ENCODE measurements at regions not wholly inside any gene's neighbourhood (a gene's known extent, or its start where the extent isn't known, plus 50 kb on each side); places are given as distances from the start of the nearest gene placed in this dataset.
"Not testable (repeated sequence)": the region's sequence is repeated elsewhere in the genome, so short reads cannot be mapped to it uniquely, and the experiment has no call there.

GRCh38 chr13:91216928-91217700, 130.4 kb upstream of the MIR17HG start:
- DNase-seq (ENCODE audit: low read depth in 4 of 4, low spot score in 2 of 4), result no peak

GRCh38 chr13:91219201-91219600, 128.3 kb upstream of the MIR17HG start:
- no peak for DNase-seq (ENCODE audit: low read depth in 4 of 4, low spot score in 2 of 4)

DNA sequence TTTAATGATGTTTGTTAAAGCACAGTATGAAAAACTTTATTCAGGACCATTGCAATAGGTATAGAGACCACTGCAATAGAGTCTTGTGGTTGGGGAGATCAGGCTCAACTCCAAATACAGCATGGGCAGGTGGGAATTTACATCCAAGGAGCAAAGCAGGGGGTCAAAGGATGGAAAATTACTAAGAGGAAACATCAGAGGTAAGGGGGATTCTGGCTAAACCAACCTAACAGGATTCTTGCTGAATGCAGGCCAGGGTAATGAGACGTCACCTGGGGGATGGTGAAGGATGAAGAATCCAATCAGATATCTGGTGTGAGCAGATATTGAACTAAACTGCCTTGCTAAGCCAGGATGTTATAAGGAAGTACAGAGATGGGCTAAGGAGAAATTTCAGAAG, 126.6 kb upstream of the MIR17HG start:
- DNase-seq (ENCODE audit: low read depth in 4 of 4, low spot score in 2 of 4), result no peak

DNA sequence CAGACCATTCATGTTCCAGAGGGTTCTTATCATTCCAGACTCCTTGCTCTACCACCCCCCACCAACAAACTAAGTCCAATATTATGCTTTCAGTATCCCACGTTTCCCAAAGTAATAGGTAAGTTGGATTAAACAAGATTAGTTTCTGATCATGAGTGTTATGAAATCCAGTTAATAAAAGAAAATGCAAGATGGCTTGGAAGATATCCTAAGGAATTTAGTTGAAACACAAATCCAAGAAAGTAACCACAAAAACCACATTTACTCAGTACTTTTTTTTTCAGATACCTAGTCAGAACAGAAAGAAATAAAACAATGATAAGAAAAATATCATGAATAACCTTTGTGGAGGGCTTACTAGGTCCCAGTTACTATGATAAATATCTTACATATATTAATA, 119.4 kb upstream of the MIR17HG start:
- no peak for DNase-seq (ENCODE audit: low read depth in 4 of 4, low spot score in 2 of 4)

- no peak for DNase-seq (ENCODE audit: low read depth in 4 of 4, low spot score in 2 of 4)
These were observed 118.5 kb upstream of the MIR17HG start for GRCh38 chr13:91228940-91229339.

DNA sequence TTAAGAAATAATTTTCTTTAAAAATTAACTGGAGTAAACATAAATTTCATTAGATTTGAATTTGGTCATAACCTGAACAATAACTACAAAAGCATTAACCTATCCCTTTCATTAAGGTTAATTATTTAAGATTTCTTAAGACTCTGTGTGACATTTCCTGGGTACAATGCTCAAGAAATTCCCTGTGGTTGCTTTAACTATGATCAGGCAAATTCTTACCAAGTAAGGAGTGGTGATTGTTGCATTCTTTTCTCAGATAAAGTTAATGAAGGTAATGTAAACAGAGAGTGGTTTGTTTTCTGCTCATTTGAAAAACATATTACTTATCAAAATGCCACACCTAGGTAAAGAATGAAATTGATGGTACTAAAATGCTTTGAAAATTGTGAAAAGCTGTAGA, 114.8 kb upstream of the MIR17HG start:
- no peak for DNase-seq (ENCODE audit: low read depth in 4 of 4, low spot score in 2 of 4)

DNA sequence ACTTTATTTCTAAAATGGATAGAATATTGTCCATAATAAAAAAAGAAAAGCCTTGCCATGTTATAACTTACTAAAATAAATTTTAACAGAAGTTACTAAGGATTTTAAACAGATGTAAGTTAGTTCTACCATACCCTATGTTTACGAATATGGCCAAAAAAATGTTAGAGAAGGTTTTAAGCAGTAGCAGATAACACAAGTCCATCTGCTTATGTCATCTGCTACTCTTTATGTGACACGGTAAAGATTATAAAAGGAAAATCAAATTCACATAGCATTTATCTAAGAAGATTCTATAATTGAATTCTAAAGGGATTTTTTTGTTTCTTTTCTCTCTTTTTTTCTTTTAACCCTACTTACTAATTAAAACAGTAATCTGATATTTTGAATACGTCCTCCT, 114.2 kb upstream of the MIR17HG start:
- DNase-seq (ENCODE audit: low read depth in 4 of 4, low spot score in 2 of 4), result no peak

GRCh38 chr13:91236182-91236581, 111.3 kb upstream of the MIR17HG start:
- DNase-seq (ENCODE audit: low read depth in 4 of 4, low spot score in 2 of 4), result no peak

- no peak for DNase-seq (ENCODE audit: low read depth in 4 of 4, low spot score in 2 of 4)
These were observed 110.6 kb upstream of the MIR17HG start for GRCh38 chr13:91236921-91237320.

DNA sequence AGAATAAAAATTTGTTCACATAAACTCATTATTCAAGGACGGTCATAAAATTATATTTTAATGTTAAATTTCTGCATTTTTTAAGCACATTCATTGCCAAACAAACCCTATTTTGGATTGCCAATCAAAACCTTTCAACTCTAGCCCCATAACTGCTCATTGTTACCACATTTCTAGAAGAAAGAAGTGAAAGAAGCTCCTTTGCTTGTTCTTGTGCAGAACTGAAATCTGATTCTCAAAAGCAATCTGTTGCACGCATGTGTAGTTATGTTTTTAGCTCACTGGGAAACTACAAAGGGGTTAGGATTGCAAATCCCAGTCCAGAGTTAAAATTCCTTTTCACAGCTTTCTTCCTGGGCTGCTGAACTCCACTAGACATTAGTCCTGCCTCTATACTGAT, 109.5 kb upstream of the MIR17HG start:
- no peak for DNase-seq (ENCODE audit: low read depth in 4 of 4, low spot score in 2 of 4)

DNA sequence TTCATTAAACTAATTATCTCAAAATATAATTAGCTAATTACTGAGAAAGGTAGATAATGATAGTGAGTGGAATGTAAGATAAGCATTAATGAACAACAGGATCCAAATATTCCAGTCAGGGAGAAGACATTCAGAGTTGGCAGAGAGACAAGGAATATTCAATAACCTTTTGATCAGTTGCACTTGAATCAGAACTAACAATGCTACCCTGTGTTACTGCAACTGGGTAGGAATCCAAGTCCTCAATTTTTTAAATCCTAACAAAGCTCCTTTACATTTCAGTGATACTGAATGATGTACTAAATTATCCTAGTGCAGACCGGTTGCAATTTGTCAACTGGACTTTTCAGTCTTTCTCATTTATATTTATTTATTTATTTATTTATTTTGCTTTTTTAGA, 107.1 kb upstream of the MIR17HG start:
- DNase-seq (ENCODE audit: low read depth in 4 of 4, low spot score in 2 of 4), result no peak

DNA sequence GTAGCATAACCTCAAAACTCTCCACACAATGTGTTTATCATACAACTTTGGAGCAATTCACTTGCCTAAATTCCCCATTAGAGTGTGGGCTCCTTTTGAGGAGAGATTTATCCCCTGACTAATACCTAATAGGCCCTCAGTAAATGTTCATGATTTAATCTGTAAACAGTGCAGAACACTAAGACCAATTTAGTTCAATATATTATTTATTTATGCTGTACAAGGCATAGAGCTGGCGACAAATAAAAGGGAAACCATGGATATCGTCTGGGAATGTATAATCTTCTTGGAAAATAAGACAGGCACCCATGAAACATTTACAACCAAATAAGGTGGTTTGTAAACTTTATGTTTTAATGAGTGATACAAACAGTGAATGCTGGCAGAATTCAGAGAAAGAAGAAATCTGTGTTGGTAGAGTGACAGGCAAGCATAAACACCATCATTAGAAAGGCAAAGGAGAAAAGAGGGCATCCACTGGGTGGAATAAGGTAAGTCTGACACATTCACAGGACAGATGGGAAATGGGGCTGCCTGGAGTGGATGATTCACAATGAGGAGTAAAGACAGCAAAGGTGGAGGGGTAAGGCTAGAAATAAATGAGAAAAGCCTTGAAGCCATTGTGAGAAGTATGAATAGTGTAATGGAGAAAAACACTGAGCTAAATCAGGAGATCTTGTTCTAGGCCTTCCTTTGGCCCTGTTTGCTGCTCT, 106.1 kb upstream of the MIR17HG start:
- no peak for DNase-seq (ENCODE audit: low read depth in 4 of 4, low spot score in 2 of 4)

- no peak for DNase-seq (ENCODE audit: low read depth in 4 of 4, low spot score in 2 of 4)
These were observed 104.8 kb upstream of the MIR17HG start for GRCh38 chr13:91242652-91243051.

DNA sequence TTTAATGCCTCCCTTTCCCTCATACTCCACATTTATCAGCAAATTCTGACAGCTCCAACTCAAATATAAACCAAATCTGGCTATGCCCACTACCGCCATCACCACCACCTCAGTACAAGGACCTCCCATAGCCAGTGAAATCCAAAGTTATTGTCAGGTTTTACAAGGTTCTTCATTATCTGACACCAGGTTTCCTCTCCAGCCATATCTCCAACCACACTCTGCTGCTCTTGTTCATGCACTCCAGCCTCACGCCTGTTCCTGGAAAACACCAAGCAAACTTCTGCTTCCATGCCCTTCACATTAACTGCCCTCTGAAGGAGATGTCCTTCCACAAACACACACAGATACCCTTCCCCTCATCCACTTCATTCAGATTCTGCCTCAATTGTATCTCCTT, 102.2 kb upstream of the MIR17HG start:
- DNase-seq (ENCODE audit: low read depth in 4 of 4, low spot score in 2 of 4), result no peak

GRCh38 chr13:91247768-91248167, 99.7 kb upstream of the MIR17HG start:
- DNase-seq (ENCODE audit: low read depth in 4 of 4, low spot score in 2 of 4), result peak in 1 of 4 donors; percentile 1

GRCh38 chr13:91248249-91248648, 99.2 kb upstream of the MIR17HG start:
- no peak for DNase-seq (ENCODE audit: low read depth in 4 of 4, low spot score in 2 of 4)

GRCh38 chr13:91249370-91249769, 98.1 kb upstream of the MIR17HG start:
- DNase-seq (ENCODE audit: low read depth in 4 of 4, low spot score in 2 of 4), result no peak

GRCh38 chr13:91249861-91250260, 97.6 kb upstream of the MIR17HG start:
- DNase-seq (ENCODE audit: low read depth in 4 of 4, low spot score in 2 of 4), result no peak

DNA sequence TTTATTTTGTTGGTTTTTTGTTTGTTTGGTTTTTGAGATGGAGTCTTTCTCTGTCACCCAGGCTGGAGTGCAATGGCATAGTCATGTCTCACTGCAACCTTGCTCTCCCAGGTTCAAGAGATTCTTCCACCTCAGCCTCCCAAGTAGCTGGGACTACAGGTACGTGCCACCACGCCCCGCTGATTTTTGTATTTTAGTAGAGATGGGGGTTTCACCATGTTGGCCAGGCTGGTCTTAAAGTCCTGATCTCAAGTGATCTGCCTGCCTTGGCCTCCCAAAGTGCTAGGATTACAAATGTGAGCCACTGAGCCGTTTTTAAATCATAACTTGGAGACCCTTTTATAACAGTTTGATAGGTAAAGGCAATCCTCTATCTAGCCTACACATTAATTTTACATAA, 95.9 kb upstream of the MIR17HG start:
- not testable (repeated sequence) for DNase-seq (ENCODE audit: low read depth in 4 of 4, low spot score in 2 of 4)

DNA sequence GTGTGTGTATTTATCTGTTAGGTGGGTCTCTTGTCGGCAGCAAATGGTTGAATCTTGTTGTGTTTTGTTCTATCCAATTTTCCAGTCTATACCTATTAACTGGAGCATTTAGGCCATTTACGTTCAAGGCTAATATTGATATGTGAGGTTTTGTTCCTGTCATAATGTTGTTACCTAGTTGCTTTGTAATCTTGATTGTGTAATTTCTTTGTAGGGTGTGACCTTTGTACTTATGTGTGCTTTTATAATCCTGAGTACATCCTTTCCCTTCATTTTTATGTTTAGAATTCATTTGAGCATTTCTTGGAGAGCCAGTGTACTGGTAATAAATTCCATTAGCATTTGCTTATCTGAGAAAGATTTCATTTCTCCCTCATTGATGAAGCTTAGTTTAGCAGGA, 83.0 kb upstream of the MIR17HG start:
- DNase-seq (ENCODE audit: low read depth in 4 of 4, low spot score in 2 of 4), result no peak

DNA sequence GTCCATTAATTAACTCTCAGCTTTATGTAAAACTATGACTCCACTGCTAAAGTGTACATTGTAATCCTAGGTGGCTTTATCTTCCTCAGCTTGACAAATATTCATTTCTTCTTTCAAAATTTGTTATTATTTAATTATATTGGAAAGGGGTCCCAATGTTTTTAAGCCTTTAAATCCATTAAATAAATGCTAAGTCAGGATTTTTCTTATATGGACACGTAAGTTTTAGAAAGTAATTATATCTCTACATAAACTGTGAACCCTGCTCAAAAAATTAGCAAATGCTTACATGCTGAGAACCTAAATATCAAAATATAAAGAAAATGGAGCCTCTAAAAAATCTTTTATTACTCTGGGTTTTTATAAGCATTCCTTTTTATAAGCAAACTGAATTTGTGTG, 78.2 kb upstream of the MIR17HG start:
- DNase-seq (ENCODE audit: low read depth in 4 of 4, low spot score in 2 of 4), result no peak

- no peak for DNase-seq (ENCODE audit: low read depth in 4 of 4, low spot score in 2 of 4)
These were observed 77.5 kb upstream of the MIR17HG start for GRCh38 chr13:91270031-91270430.

All from left renal cortex interstitium (tissue), 4 donors.